Natural killer cell (primary cell): ENCODE measurements at regions not wholly inside any gene's neighbourhood (a gene's known extent, or its start where the extent isn't known, plus 50 kb on each side); places are given as distances from the start of the nearest gene placed in this dataset.
"Not testable (repeated sequence)": the region's sequence is repeated elsewhere in the genome, so short reads cannot be mapped to it uniquely, and the experiment has no call there.

Source experiments
- ATAC-seq, 3 donors: fragments of 150-1000 bp in 2 of 3; fragments of 200-7000 bp in 1 of 3; cut with Tn5 transposase; 1 replicate in 1 of 3; 2 replicates in 2 of 3; pipeline ENCODE4 v1.10.0; 2021; ENCODE audit warnings: mild to moderate bottlenecking in 2 of 3, moderate library complexity in 2 of 3
- DNase-seq, 2 donors: peaks; one replicate each; pipeline versions ENCODE4 v3.0.0 to v3.0.0-alpha.2; 2013 to 2021; ENCODE audit warnings: mixed read lengths in 1 of 2
- H3K27ac ChIP-seq: one replicate; pipeline ENCODE4 v1.5.1; 2013; ENCODE audit warnings: mild to moderate bottlenecking, low read length
- H3K27me3 ChIP-seq: one replicate; pipeline ENCODE4 v1.6.1; 2013; ENCODE audit warnings: low read length; ENCODE audit not compliant: control insufficient read depth, insufficient read depth
- H3K36me3 ChIP-seq: one replicate; pipeline ENCODE4 v1.6.1; 2013; ENCODE audit warnings: low read length; ENCODE audit not compliant: control insufficient read depth, insufficient read depth
- H3K4me1 ChIP-seq: one replicate; pipeline ENCODE4 v1.6.1; 2013; ENCODE audit warnings: low read length; ENCODE audit not compliant: control insufficient read depth, insufficient read depth
- H3K4me3 ChIP-seq: one replicate; pipeline ENCODE4 v1.5.1; 2013; ENCODE audit warnings: low read length
- H3K9me3 ChIP-seq: one replicate; pipeline ENCODE4 v1.6.1; 2013; ENCODE audit warnings: low read length; ENCODE audit not compliant: control insufficient read depth, insufficient read depth
- H3K27ac Mint-ChIP-seq, 2 donors: one replicate each; pipeline ENCODE4 v1.8.0; 2022; ENCODE audit warnings: mild to moderate bottlenecking in 2 of 2, mixed read lengths in 2 of 2, moderate library complexity in 1 of 2
- H3K27me3 Mint-ChIP-seq, 2 donors: one replicate each; pipeline ENCODE4 v1.8.0; 2022; ENCODE audit warnings: low read depth in 2 of 2, mixed read lengths in 2 of 2
- H3K36me3 Mint-ChIP-seq: one replicate; pipeline ENCODE4 v1.8.0; 2022; ENCODE audit warnings: mixed read lengths
- H3K4me1 Mint-ChIP-seq, 2 donors: one replicate each; pipeline ENCODE4 v1.8.0; 2022; ENCODE audit warnings: mixed read lengths in 2 of 2
- H3K4me3 Mint-ChIP-seq: one replicate; pipeline ENCODE4 v1.8.0; 2022; ENCODE audit warnings: mild to moderate bottlenecking, moderate library complexity, mixed read lengths
- H3K9me3 Mint-ChIP-seq, 2 donors: one replicate each; pipeline ENCODE4 v1.8.0; 2022; ENCODE audit warnings: mixed read lengths in 2 of 2
- WGBS: methylation state at CpG from one replicate; pipeline ENCODE4 v1.1.7; 2013; ENCODE audit warnings: missing lambda C conversion rate; ENCODE audit not compliant: insufficient coverage; 5-methylcytosine and 5-hydroxymethylcytosine counted together
- intact Hi-C: fragments of 100-400 bp; cut with micrococcal nuclease; formaldehyde crosslinking; loops from one replicate; pipeline ENCODE4 v1.14.2; 2022
- TF ChIP-seq, protein P1 (sequence below): fragments of 200-600 bp; IDR thresholded peaks from one replicate; pipeline ENCODE4 v1.8.0; 2022; ENCODE audit warnings: antibody characterized with exemption

DNA sequence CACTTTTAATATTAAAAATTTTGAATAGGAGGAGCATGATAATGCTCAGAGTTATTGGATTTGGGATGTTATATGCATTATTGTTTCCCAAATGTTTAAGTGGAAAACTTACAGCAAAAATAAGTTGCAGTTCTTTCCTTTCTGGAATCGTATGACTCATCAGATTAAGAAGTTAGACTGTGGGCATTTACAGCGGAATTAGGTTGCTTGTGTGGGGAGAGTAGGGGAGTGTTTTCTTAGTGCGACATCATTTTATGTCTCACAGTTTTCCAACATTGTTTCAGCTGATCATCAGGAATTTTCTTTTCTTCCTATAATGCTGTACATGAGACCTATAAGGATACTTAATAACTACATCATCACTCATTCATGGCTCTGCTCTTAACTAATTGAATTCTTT lies 1631.8 kb downstream of the CDH8 start:
- no peaks in the 10 kb centered on the region for H3K36me3 ChIP-seq
- no peak overlapping the region for H3K27ac ChIP-seq
- DNase-seq (no peak), ATAC-seq (no peak)
- no peaks in the 10 kb centered on the region for H3K9me3 ChIP-seq
- 82% methylated on average over 2 of the region's 3 CpGs for WGBS
- Mint-ChIP-seq H3K27me3 (no peaks in the 10 kb centered on the region), H3K9me3 (peaks cover 21 to 30% of the 10 kb centered on the region in 2 donors), H3K4me1 (no peaks in the 10 kb centered on the region), H3K36me3 (no peaks in the 10 kb centered on the region), H3K27ac (no peak overlapping the region), H3K4me3 (no peak overlapping the region)
- no peaks in the 10 kb centered on the region for H3K27me3 ChIP-seq
- TF ChIP-seq, protein P1, sequence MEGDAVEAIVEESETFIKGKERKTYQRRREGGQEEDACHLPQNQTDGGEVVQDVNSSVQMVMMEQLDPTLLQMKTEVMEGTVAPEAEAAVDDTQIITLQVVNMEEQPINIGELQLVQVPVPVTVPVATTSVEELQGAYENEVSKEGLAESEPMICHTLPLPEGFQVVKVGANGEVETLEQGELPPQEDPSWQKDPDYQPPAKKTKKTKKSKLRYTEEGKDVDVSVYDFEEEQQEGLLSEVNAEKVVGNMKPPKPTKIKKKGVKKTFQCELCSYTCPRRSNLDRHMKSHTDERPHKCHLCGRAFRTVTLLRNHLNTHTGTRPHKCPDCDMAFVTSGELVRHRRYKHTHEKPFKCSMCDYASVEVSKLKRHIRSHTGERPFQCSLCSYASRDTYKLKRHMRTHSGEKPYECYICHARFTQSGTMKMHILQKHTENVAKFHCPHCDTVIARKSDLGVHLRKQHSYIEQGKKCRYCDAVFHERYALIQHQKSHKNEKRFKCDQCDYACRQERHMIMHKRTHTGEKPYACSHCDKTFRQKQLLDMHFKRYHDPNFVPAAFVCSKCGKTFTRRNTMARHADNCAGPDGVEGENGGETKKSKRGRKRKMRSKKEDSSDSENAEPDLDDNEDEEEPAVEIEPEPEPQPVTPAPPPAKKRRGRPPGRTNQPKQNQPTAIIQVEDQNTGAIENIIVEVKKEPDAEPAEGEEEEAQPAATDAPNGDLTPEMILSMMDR, result no peak
- H3K4me3 ChIP-seq, result no peak overlapping the region
- no peaks in the 10 kb centered on the region for H3K4me1 ChIP-seq
- intact Hi-C loops, result no loop called here

GRCh38 chr16:60402941-60403340 lies 1633.3 kb downstream of the CDH8 start:
- H3K27ac ChIP-seq, H3K36me3 Mint-ChIP-seq, ATAC-seq, H3K27me3 ChIP-seq, H3K4me3 ChIP-seq, H3K27me3 Mint-ChIP-seq, intact Hi-C loops, H3K4me1 Mint-ChIP-seq, H3K4me1 ChIP-seq, H3K4me3 Mint-ChIP-seq, H3K9me3 ChIP-seq, DNase-seq, H3K36me3 ChIP-seq, H3K27ac Mint-ChIP-seq: not testable (repeated sequence)
- whole genome bisulfite sequencing, result 81% methylated on average over 9 of the region's 9 CpGs
- peaks cover 16 to 25% of the 10 kb centered on the region in 2 donors for H3K9me3 Mint-ChIP-seq

- no peaks in the 10 kb centered on the region for H3K27me3 ChIP-seq
- intact Hi-C loops, result no loop called here
- H3K4me3 Mint-ChIP-seq, result no peak overlapping the region
- H3K4me1 ChIP-seq, result no peaks in the 10 kb centered on the region
- WGBS, result 92% methylated on average over 4 of the region's 4 CpGs
- H3K4me3 ChIP-seq, result no peak overlapping the region
- TF ChIP-seq, protein P1, result no peak
- peaks cover 15 to 17% of the 10 kb centered on the region in 2 donors for H3K9me3 Mint-ChIP-seq
- H3K36me3 Mint-ChIP-seq, result no peaks in the 10 kb centered on the region
- ATAC-seq (no peak), DNase-seq (no peak)
- H3K36me3 ChIP-seq, result no peaks in the 10 kb centered on the region
- no peak overlapping the region for H3K27ac ChIP-seq
- peaks cover 3% of the 10 kb centered on the region for H3K9me3 ChIP-seq
- H3K4me1 Mint-ChIP-seq, result no peaks in the 10 kb centered on the region
- no peak overlapping the region for H3K27ac Mint-ChIP-seq
- no peaks in the 10 kb centered on the region for H3K27me3 Mint-ChIP-seq
These were observed 1643.9 kb downstream of the CDH8 start for GRCh38 chr16:60392380-60392779.

- no peak for DNase-seq
- no peak overlapping the region for H3K27ac Mint-ChIP-seq
- no peaks in the 10 kb centered on the region for H3K36me3 Mint-ChIP-seq
These were observed 1637.5 kb upstream of the GOT2 start for GRCh38 chr16:60371591-60371990.

More at GRCh38 chr16:60371591-60371990, 1637.5 kb upstream of the GOT2 start:
- ATAC-seq, result no peak
- H3K36me3 ChIP-seq, result no peaks in the 10 kb centered on the region
- intact Hi-C loops, result no loop called here
- peaks cover 11 to 18% of the 10 kb centered on the region in 2 donors for H3K9me3 Mint-ChIP-seq
- H3K27me3 Mint-ChIP-seq, result no peaks in the 10 kb centered on the region
- H3K27me3 ChIP-seq, result no peaks in the 10 kb centered on the region
- no peak overlapping the region for H3K27ac ChIP-seq
- TF ChIP-seq, protein P1, result no peak
- H3K4me3 Mint-ChIP-seq, result no peak overlapping the region
- H3K4me1 Mint-ChIP-seq, result no peaks in the 10 kb centered on the region
- no peaks in the 10 kb centered on the region for H3K9me3 ChIP-seq
- H3K4me1 ChIP-seq, result no peaks in the 10 kb centered on the region
- H3K4me3 ChIP-seq, result no peak overlapping the region
- 79% methylated on average over 2 of the region's 2 CpGs for WGBS
